B cell (primary cell): ENCODE measurements at regions not wholly inside any gene's neighbourhood (a gene's known extent, or its start where the extent isn't known, plus 50 kb on each side); places are given as distances from the start of the nearest gene placed in this dataset.

Experiments
- ATAC-seq: fragments of 200-7000 bp; cut with Tn5 transposase; one replicate; pipeline ENCODE4 v1.10.0; 2021; ENCODE audit warnings: low read depth, mild to moderate bottlenecking, moderate number of reproducible peaks, moderate library complexity
- CTCF ChIA-PET: fragments of 350-600 bp; sonication (Branson Sonifier 250); formaldehyde crosslinking; loops from one replicate; lab custom pipeline; 2021; ENCODE audit warnings: antibody characterized with exemption, inconsistent platforms; lab: Charles Lee
- POLR2A ChIA-PET: fragments of 350-600 bp; sonication (Branson Sonifier 250); formaldehyde crosslinking; loops from one replicate; lab custom pipeline; 2021; ENCODE audit warnings: antibody characterized with exemption; lab: Charles Lee
- DNase-seq: peaks from one replicate; pipeline ENCODE4 v3.0.0; 2013
- H2AFZ ChIP-seq: 2 replicates; pipeline ENCODE4 v1.6.1; 2012; ENCODE audit warnings: mild to moderate bottlenecking, low read depth, low read length; ENCODE audit not compliant: insufficient read depth, poor library complexity, severe bottlenecking
- H3K27ac ChIP-seq, 2 donors: 1 replicate in 1 of 2; 2 replicates in 1 of 2; pipeline ENCODE4 v1.5.1; 2012 to 2013; ENCODE audit warnings: low read length in 2 of 2, mild to moderate bottlenecking in 2 of 2, moderate library complexity in 1 of 2
- H3K27me3 ChIP-seq, 4 experiments: fragments of 200-600 bp in 1 of 4; sonication (generic) in 1 of 4; replicated peaks in 1 of 4; 1 replicate in 2 of 4; 2 replicates in 2 of 4; pipeline versions ENCODE4 v1.6.1 to v1.7.0; 2013 to 2016; ENCODE audit warnings: low read length in 3 of 4, mild to moderate bottlenecking in 2 of 4, mixed read lengths in 1 of 4, moderate library complexity in 1 of 4; ENCODE audit not compliant: insufficient read depth in 4 of 4, control insufficient read depth in 3 of 4; ENCODE audit errors: control extremely low read depth in 1 of 4
- H3K36me3 ChIP-seq, 2 experiments: replicated peaks in 1 of 2; 1 replicate in 1 of 2; 2 replicates in 1 of 2; pipeline versions ENCODE4 v1.6.1 to v1.7.1; 2013; ENCODE audit warnings: low read length in 1 of 2; ENCODE audit not compliant: insufficient read depth in 2 of 2, control insufficient read depth in 1 of 2; ENCODE audit errors: control extremely low read depth in 1 of 2, extremely low read depth in 1 of 2
- H3K4me1 ChIP-seq, 2 donors: fragments of 200-600 bp in 1 of 2; sonication (generic) in 1 of 2; 1 replicate in 1 of 2; 2 replicates in 1 of 2; pipeline versions ENCODE4 v1.5.1 to v1.6.1; 2013 to 2017; ENCODE audit warnings: low read length in 2 of 2; ENCODE audit not compliant: control insufficient read depth in 2 of 2, insufficient read depth in 2 of 2
- H3K4me2 ChIP-seq: replicated peaks from 2 replicates; pipeline ENCODE3; 2012; ENCODE audit warnings: mild to moderate bottlenecking, low read depth, low read length; ENCODE audit not compliant: poor library complexity, severe bottlenecking
- H3K4me3 ChIP-seq, 5 experiments: fragments of 200-600 bp in 1 of 5; sonication (generic) in 1 of 5; 1 replicate in 3 of 5; 2 replicates in 2 of 5; pipeline versions ENCODE4 v1.5.1 to v1.7.0; 2011 to 2016; ENCODE audit warnings: low read length in 4 of 5, mild to moderate bottlenecking in 4 of 5, low read depth in 2 of 5, control low read depth in 1 of 5, moderate library complexity in 1 of 5; ENCODE audit not compliant: insufficient read depth in 1 of 5; ENCODE audit errors: control extremely low read depth in 1 of 5, extremely low read depth in 1 of 5
- H3K79me2 ChIP-seq: fragments of 200-600 bp; sonication (generic); one replicate; pipeline ENCODE4 v1.6.0; 2016; ENCODE audit warnings: low read length; ENCODE audit not compliant: control insufficient read depth, insufficient read depth
- H3K9ac ChIP-seq: fragments of 200-600 bp; sonication (generic); 2 replicates; pipeline ENCODE4 v1.6.1; 2017; ENCODE audit warnings: mild to moderate bottlenecking, low read length, moderate library complexity
- H3K9me3 ChIP-seq, 3 donors: one replicate each; pipeline versions ENCODE4 v1.6.1 to v1.7.1; 2013; ENCODE audit warnings: low read length in 2 of 3; ENCODE audit not compliant: control insufficient read depth in 2 of 3, insufficient read depth in 1 of 3; ENCODE audit errors: control extremely low read depth in 1 of 3
- H4K20me1 ChIP-seq: 2 replicates; pipeline ENCODE4 v1.6.0; 2012; ENCODE audit warnings: mild to moderate bottlenecking, low read length; ENCODE audit not compliant: insufficient read depth, control insufficient read depth, poor library complexity, severe bottlenecking
- H3K27ac Mint-ChIP-seq: one replicate; pipeline ENCODE4 v1.8.0; 2021; ENCODE audit warnings: mixed read lengths
- H3K27me3 Mint-ChIP-seq: one replicate; pipeline ENCODE4 v1.8.0; 2021; ENCODE audit warnings: mixed read lengths
- H3K4me1 Mint-ChIP-seq: one replicate; pipeline ENCODE4 v1.8.0; 2021; ENCODE audit warnings: mixed read lengths
- H3K4me3 Mint-ChIP-seq: one replicate; pipeline ENCODE4 v1.8.0; 2021; ENCODE audit warnings: mixed read lengths
- H3K9me3 Mint-ChIP-seq: one replicate; pipeline ENCODE4 v1.8.0; 2022; ENCODE audit warnings: mixed read lengths; ENCODE audit not compliant: insufficient read depth
- CTCF ChIP-seq: fragments of 200-600 bp; IDR thresholded peaks from one replicate; pipeline ENCODE4 v1.8.0; 2022; ENCODE audit warnings: antibody characterized with exemption, mild to moderate bottlenecking
- EZH2 ChIP-seq: IDR thresholded peaks from 2 replicates; pipeline ENCODE4 v1.6.1; 2012; ENCODE audit warnings: borderline replicate concordance, low read depth, mild to moderate bottlenecking, moderate library complexity, low read length; ENCODE audit not compliant: insufficient read depth, poor library complexity, severe bottlenecking
- WGBS: methylation state at CpG from one replicate; pipeline ENCODE4 v1.1.5; 2013; ENCODE audit warnings: missing lambda C conversion rate; ENCODE audit not compliant: insufficient coverage; 5-methylcytosine and 5-hydroxymethylcytosine counted together
- intact Hi-C: fragments of 100-400 bp; cut with micrococcal nuclease; formaldehyde crosslinking; loops from one replicate; pipeline ENCODE4 v1.10.0; 2022

GRCh38 chr4:55253948-55254593 lies 92.0 kb upstream of the SRD5A3 start:
- Histone ChIP-seq H3K4me3 (no peak overlapping the region), H3K9me3 (no peaks in the 10 kb centered on the region), H3K27me3 (peaks cover 0 to 4% (median 0%) of the 10 kb centered on the region in 4 experiments), H3K4me1 (no peaks in the 10 kb centered on the region), H3K36me3 (no peaks in the 10 kb centered on the region), H3K4me2 (no peak overlapping the region), H3K27ac (no peak overlapping the region), H3K79me2 (no peaks in the 10 kb centered on the region), H3K9ac (no peak overlapping the region), H2AFZ (no peak overlapping the region), H4K20me1 (no peaks in the 10 kb centered on the region)
- POLR2A ChIA-PET: no interaction called here
- CTCF ChIA-PET: no interaction called here
- intact Hi-C loops: no loop called here
- WGBS: 85% methylated on average over 3 of the region's 8 CpGs
- no peak for TF ChIP-seq EZH2
- TF ChIP-seq CTCF: no peak
- Mint-ChIP-seq H3K9me3 (no peaks in the 10 kb centered on the region), H3K4me3 (no peak overlapping the region), H3K27ac (no peak overlapping the region), H3K4me1 (no peaks in the 10 kb centered on the region), H3K27me3 (peaks cover 6% of the 10 kb centered on the region)
- ATAC-seq (no peak), DNase-seq (no peak)

GRCh38 chr4:55255179-55255578 lies 90.9 kb upstream of the SRD5A3 start:
- no peak for ATAC-seq
- Histone ChIP-seq H3K27ac (no peak overlapping the region), H3K9me3 (no peaks in the 10 kb centered on the region), H3K4me3 (no peak overlapping the region), H3K4me2 (no peak overlapping the region), H3K4me1 (no peaks in the 10 kb centered on the region), H4K20me1 (no peaks in the 10 kb centered on the region), H3K9ac (no peak overlapping the region), H3K79me2 (no peaks in the 10 kb centered on the region), H3K27me3 (peaks cover 0 to 4% (median 0%) of the 10 kb centered on the region in 4 experiments), H3K36me3 (no peaks in the 10 kb centered on the region), H2AFZ (no peak overlapping the region)
- TF ChIP-seq EZH2: no peak
- Mint-ChIP-seq H3K27me3 (peaks cover 6% of the 10 kb centered on the region), H3K4me1 (no peaks in the 10 kb centered on the region), H3K27ac (no peak overlapping the region), H3K4me3 (no peak overlapping the region), H3K9me3 (no peaks in the 10 kb centered on the region)
- POLR2A ChIA-PET: no interaction called here
- CTCF ChIA-PET: no interaction called here
- intact Hi-C loops: no loop called here
- 100% methylated on average over 1 of the region's 1 CpG for WGBS
- no peak for DNase-seq
